GM10248 (cell line): ENCODE measurements at regions not wholly inside any gene's neighbourhood (a gene's known extent, or its start where the extent isn't known, plus 50 kb on each side); places are given as distances from the start of the nearest gene placed in this dataset.

Experiments used
- CTCF ChIA-PET: fragments of 300-600 bp; sonication (Branson Sonifier 250); formaldehyde crosslinking; extraction: SDS; loops from one replicate; lab custom pipeline; 2021; ENCODE audit warnings: antibody characterized with exemption; lab: Yijun Ruan, JAX
- POLR2A ChIA-PET: fragments of 350-650 bp; sonication (Branson Sonifier 250); formaldehyde crosslinking; extraction: SDS; loops from one replicate; lab custom pipeline; 2020; ENCODE audit warnings: antibody characterized with exemption; lab: Yijun Ruan, JAX
- DNase-seq: peaks from one replicate; pipeline ENCODE4 v3.0.0; 2012; ENCODE audit errors: extremely low spot score
- TF ChIP-seq, protein P1 (sequence below): IDR thresholded peaks from 2 replicates; pipeline ENCODE4 v1.5.1; 2012; ENCODE audit warnings: mild to moderate bottlenecking, low read depth; ENCODE audit errors: extremely low read depth, missing control alignments, control extremely low read depth

DNA sequence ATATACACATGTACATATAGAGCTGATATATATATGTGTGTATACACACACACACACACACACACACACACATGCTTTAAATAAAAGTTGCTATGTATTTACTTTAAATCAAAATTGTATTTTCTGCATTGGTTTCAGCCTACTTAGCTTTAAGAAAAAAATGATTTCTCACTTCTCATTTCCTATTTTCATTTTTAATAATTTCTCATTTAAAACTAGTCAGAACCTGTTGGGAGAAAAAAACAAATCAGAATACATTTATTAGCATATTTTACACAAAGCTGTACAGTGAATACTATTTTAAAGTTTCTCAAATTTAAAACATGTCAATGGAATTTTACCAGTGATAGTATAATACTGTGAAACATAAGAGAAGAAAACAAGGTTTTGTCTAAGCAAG, 681.8 kb downstream of the CENPC start:
- no peak for DNase-seq
- POLR2A ChIA-PET = no interaction called here
- TF ChIP-seq, protein P1, sequence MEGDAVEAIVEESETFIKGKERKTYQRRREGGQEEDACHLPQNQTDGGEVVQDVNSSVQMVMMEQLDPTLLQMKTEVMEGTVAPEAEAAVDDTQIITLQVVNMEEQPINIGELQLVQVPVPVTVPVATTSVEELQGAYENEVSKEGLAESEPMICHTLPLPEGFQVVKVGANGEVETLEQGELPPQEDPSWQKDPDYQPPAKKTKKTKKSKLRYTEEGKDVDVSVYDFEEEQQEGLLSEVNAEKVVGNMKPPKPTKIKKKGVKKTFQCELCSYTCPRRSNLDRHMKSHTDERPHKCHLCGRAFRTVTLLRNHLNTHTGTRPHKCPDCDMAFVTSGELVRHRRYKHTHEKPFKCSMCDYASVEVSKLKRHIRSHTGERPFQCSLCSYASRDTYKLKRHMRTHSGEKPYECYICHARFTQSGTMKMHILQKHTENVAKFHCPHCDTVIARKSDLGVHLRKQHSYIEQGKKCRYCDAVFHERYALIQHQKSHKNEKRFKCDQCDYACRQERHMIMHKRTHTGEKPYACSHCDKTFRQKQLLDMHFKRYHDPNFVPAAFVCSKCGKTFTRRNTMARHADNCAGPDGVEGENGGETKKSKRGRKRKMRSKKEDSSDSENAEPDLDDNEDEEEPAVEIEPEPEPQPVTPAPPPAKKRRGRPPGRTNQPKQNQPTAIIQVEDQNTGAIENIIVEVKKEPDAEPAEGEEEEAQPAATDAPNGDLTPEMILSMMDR = no peak
- CTCF ChIA-PET = interaction anchor here (0.6 kb wide), 1 partner anchor 574 kb away, joined by 3 read pairs; no protein-coding TSS in a partner anchor

DNA sequence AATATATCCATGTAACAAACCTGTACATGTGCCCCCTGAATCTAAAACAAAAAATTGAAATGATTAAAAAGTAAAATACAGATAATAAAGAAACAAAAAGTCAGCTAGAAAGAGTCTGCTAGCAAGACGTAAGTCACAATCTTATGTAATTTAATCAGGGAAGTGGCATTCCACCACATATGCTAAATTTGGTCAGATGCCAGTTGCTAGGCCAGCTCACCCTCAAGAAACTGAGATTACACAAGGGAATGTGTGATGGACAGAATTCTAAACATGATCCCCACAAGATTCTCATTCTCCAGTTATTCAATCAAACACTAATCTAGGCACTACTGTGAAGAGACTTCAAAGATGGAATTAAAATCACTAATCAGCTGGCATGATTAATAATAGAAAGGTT, 689.3 kb downstream of the CENPC start:
- ChIA-PET CTCF (no interaction called here), POLR2A (no interaction called here)
- TF ChIP-seq, protein P1 = no peak
- DNase-seq = no peak

DNA sequence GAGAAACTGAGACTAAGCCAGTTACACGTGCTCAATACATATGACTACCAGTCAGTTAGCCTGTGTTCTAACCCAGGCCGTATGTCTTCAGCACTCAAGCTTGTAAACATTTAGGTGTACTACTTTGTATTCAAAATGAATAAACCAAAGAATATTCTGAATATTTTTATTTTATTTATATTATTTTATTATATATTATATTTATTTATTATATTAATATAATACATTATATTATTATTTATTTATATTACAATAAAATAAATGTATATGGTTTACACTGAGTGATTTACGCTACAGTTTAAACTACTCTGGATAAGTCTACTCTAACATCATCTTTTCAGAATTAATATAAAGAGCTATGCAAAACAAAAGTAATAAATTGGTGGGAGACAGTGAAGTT, 691.5 kb downstream of the CENPC start:
- TF ChIP-seq, protein P1 = no peak
- DNase-seq = no peak
- POLR2A ChIA-PET = no interaction called here
- CTCF ChIA-PET = interaction anchor here (0.6 kb wide), 1 partner anchor 10 kb away, joined by 3 read pairs; no protein-coding TSS in a partner anchor

DNA sequence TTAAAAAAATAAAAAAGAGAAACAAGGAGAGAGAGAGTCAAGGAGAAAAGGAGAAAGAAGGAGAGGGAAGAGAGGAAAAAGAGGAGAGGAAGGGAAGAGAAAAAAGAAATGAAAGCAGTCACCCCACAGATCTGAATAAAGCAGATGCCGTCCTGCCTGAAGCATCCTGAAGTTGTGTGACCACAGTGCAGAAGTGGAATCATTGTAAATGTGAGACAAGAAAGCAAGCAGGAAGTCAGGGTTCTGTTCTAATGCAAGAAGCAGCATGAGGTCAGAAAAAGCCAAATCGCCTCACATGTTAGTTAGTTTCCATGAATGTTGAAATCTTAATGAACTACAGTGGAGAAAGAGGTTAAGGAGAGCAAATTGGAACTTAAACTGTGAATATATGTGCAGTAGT, 692.5 kb downstream of the CENPC start:
- ChIA-PET POLR2A (no interaction called here), CTCF (no interaction called here)
- no peak for DNase-seq
- TF ChIP-seq, protein P1 = no peak

DNA sequence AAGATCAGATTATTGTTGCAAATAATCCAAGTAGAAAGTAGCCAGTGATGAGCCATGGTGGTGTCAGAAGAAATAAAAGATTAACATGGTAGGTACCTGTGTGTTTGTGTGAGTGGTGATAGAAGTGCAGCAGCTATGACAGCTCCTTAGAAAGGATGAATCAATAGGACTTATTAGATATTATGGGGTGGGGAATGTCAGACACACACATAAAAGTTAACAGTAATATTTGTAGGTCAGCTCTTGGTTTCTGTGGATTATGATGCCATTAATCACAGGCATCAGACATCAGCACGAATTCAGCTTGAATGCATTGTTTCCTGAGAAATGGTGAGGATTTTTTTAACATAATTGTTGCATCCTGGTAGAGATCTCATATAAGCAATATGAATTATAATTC, 695.7 kb downstream of the CENPC start:
- ChIA-PET CTCF (no interaction called here), POLR2A (no interaction called here)
- DNase-seq = no peak
- TF ChIP-seq, protein P1 = no peak

DNA sequence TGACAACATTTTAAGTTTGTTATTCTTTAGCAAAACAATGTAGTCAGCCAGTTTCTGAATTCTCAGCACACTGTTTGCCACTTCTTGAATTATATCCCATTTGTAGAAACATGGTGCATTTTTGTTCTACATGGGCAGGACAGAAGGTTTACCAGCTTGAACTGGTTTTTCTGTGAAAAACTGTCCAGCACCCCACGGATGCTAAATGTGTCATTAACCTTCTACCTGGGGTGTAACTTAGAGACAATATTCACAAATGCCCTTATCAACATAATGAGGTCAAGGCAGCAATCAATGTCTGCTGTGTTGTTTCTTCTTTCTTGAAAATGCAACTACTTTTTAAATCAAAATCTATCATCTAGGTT, 702.6 kb downstream of the CENPC start:
- TF ChIP-seq, protein P1 = no peak
- CTCF ChIA-PET = no interaction called here

DNA sequence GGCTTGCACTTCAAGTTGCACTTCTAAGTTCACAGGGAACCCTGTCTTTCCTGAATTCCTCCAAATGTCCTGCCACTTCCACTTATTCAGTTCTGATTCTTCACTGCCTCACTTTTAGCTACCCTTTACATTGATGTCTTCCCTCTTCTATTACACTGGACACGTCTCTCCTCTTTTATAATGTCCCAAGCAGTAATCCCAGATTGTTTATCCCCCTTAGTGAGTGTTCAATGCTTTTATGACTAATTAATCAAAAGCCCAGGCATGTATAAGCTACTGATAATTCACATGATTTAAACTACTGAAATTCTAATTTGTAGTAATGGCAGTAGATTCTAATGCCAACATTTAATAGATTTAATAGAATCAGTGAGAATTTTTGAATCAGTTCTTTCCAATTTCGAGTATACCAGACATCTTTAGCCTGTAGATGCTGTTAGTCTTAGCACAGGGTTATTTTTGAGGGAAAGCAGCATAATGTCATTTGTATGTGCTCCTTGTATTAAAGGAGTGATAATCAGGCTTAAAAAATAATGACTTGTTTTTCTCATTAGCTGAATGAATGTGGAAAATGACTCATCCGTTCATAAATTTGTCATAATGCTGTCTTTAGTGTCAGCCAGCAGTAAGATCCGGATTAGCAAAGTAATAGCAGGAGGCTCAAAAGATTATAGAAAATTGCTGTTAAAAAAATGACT, 703.1 kb downstream of the CENPC start:
- ChIA-PET CTCF (no interaction called here), POLR2A (no interaction called here)
- TF ChIP-seq, protein P1 = no peak
- DNase-seq = no peak

More for the DNA sequence above, 702.6 kb downstream of the CENPC start:
- POLR2A ChIA-PET = no interaction called here
- DNase-seq = no peak
